Hepatocyte (in vitro differentiated cells): ENCODE measurements at regions not wholly inside any gene's neighbourhood (a gene's known extent, or its start where the extent isn't known, plus 50 kb on each side); places are given as distances from the start of the nearest gene placed in this dataset.
"Not testable (repeated sequence)": the region's sequence is repeated elsewhere in the genome, so short reads cannot be mapped to it uniquely, and the experiment has no call there.

Experiments used
- DNase-seq: peaks from one replicate; pipeline ENCODE4 v3.0.0-alpha.2; 2016; ENCODE audit warnings: low spot score
- H2AFZ ChIP-seq: fragments of 200-600 bp; sonication (generic); 2 replicates; pipeline ENCODE4 v1.6.0; 2016; ENCODE audit warnings: antibody characterized with exemption, mild to moderate bottlenecking
- H3K27ac ChIP-seq: fragments of 200-600 bp; sonication (generic); 2 replicates; pipeline ENCODE4 v1.5.1; 2016; ENCODE audit warnings: mild to moderate bottlenecking
- H3K27me3 ChIP-seq: fragments of 200-600 bp; sonication (generic); 2 replicates; pipeline ENCODE4 v1.6.1; 2016
- H3K36me3 ChIP-seq: fragments of 200-600 bp; sonication (generic); replicated peaks from 2 replicates; pipeline ENCODE4 v1.5.1; 2016; ENCODE audit warnings: low read depth; ENCODE audit not compliant: insufficient read depth
- H3K4me1 ChIP-seq: fragments of 200-600 bp; sonication (generic); 2 replicates; pipeline ENCODE4 v1.5.1; 2016; ENCODE audit warnings: mild to moderate bottlenecking, moderate library complexity; ENCODE audit not compliant: insufficient read depth
- H3K4me2 ChIP-seq: fragments of 200-600 bp; sonication (generic); 2 replicates; pipeline ENCODE4 v1.6.0; 2016
- H3K4me3 ChIP-seq: fragments of 200-600 bp; sonication (generic); 2 replicates; pipeline ENCODE4 v1.5.1; 2016; ENCODE audit warnings: mild to moderate bottlenecking
- H3K79me2 ChIP-seq: fragments of 200-600 bp; sonication (generic); 2 replicates; pipeline ENCODE4 v1.6.0; 2017; ENCODE audit warnings: mild to moderate bottlenecking
- H3K9me2 ChIP-seq: fragments of 200-600 bp; sonication (generic); replicated peaks from 2 replicates; pipeline ENCODE4 v1.6.0; 2017; ENCODE audit warnings: mild to moderate bottlenecking; ENCODE audit not compliant: insufficient read depth
- H3K9me3 ChIP-seq: fragments of 200-600 bp; sonication (generic); 2 replicates; pipeline ENCODE4 v1.5.1; 2016; ENCODE audit warnings: low read depth, mild to moderate bottlenecking
- H4K20me1 ChIP-seq: fragments of 200-600 bp; sonication (generic); 2 replicates; pipeline ENCODE4 v1.6.0; 2016; ENCODE audit warnings: mild to moderate bottlenecking; ENCODE audit not compliant: insufficient read depth, poor library complexity, severe bottlenecking
- EZH2 ChIP-seq: fragments of 200-600 bp; sonication (generic); IDR thresholded peaks from 2 replicates; pipeline ENCODE4 v1.6.1; 2016; ENCODE audit warnings: antibody characterized with exemption, mild to moderate bottlenecking, borderline replicate concordance
- EZH2phosphoT487 ChIP-seq: fragments of 200-600 bp; sonication (generic); IDR thresholded peaks from one replicate; pipeline ENCODE4 v1.6.1; 2018; ENCODE audit warnings: antibody characterized with exemption, mild to moderate bottlenecking, low read depth, moderate library complexity; ENCODE audit not compliant: unreplicated experiment, severe bottlenecking
- WGBS: methylation state at CpG from one replicate; pipeline ENCODE4 v1.1.6; 2016; ENCODE audit warnings: low lambda C conversion rate; ENCODE audit errors: missing lambda C conversion rate; 5-methylcytosine and 5-hydroxymethylcytosine counted together
- TF ChIP-seq, protein P1 (sequence below): fragments of 200-600 bp; sonication (generic); IDR thresholded peaks from 2 replicates; pipeline ENCODE4 v1.5.1; 2016; ENCODE audit warnings: antibody characterized with exemption, mild to moderate bottlenecking; ENCODE audit not compliant: poor library complexity

DNA sequence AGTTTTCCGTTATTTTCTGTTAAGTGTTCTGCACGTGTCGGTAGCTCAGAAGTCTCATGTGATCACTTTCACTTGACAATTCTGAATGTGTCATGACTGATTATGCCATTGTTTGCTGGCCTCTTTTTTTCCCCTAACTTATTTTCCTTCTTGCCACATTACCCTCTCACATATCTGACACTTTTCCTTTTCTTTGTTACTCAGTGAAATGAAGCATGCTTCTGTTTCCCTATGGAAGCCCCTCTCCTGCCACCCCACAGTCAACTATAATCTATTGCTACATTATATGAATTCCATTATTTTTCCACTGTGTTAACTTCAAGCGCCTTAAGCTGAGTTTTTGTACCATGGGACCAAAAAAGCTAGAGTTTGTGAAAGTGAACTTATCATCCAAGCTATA is 531.6 kb upstream of the HS3ST5 start:
- DNase-seq = no peak
- no peaks in the 10 kb centered on the region for H3K27me3 ChIP-seq
- H3K79me2 ChIP-seq = no peaks in the 10 kb centered on the region
- TF ChIP-seq EZH2 = no peak
- TF ChIP-seq EZH2phosphoT487 = no peak
- TF ChIP-seq, protein P1, sequence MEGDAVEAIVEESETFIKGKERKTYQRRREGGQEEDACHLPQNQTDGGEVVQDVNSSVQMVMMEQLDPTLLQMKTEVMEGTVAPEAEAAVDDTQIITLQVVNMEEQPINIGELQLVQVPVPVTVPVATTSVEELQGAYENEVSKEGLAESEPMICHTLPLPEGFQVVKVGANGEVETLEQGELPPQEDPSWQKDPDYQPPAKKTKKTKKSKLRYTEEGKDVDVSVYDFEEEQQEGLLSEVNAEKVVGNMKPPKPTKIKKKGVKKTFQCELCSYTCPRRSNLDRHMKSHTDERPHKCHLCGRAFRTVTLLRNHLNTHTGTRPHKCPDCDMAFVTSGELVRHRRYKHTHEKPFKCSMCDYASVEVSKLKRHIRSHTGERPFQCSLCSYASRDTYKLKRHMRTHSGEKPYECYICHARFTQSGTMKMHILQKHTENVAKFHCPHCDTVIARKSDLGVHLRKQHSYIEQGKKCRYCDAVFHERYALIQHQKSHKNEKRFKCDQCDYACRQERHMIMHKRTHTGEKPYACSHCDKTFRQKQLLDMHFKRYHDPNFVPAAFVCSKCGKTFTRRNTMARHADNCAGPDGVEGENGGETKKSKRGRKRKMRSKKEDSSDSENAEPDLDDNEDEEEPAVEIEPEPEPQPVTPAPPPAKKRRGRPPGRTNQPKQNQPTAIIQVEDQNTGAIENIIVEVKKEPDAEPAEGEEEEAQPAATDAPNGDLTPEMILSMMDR = no peak
- H3K4me2 ChIP-seq = no peak overlapping the region
- no peaks in the 10 kb centered on the region for H3K9me2 ChIP-seq
- no peaks in the 10 kb centered on the region for H3K4me1 ChIP-seq
- no peak overlapping the region for H3K4me3 ChIP-seq
- H3K27ac ChIP-seq = no peak overlapping the region
- 91% methylated on average over 4 of the region's 4 CpGs for WGBS
- no peaks in the 10 kb centered on the region for H3K36me3 ChIP-seq
- H2AFZ ChIP-seq = no peak overlapping the region
- H4K20me1 ChIP-seq = no peaks in the 10 kb centered on the region
- no peaks in the 10 kb centered on the region for H3K9me3 ChIP-seq

DNA sequence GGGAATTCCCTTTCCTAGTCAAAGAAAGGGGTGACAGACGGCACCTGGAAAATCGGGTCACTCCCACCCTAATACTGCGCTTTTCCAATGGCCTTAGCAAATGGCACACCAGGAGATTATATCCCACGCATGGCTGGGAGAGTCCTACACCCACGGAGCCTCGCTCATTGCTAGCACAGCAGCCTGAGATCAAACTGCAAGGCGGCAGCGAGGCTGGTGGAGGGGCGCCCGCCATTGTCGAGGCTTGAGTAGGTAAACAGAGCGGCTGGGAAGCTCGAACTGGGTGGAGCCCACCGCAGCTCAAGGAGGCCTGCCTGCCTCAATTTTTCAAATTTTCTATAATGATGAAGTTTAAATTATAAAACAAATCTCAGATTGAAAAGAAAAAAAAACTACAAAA is 522.7 kb upstream of the HS3ST5 start:
- not testable (repeated sequence) for H3K4me3 ChIP-seq, H3K9me3 ChIP-seq, H3K4me1 ChIP-seq, H3K36me3 ChIP-seq, H3K27ac ChIP-seq, H3K9me2 ChIP-seq, DNase-seq, H3K27me3 ChIP-seq, H2AFZ ChIP-seq, H3K4me2 ChIP-seq, H3K79me2 ChIP-seq, H4K20me1 ChIP-seq
- WGBS = 91% methylated on average over 14 of the region's 14 CpGs

DNA sequence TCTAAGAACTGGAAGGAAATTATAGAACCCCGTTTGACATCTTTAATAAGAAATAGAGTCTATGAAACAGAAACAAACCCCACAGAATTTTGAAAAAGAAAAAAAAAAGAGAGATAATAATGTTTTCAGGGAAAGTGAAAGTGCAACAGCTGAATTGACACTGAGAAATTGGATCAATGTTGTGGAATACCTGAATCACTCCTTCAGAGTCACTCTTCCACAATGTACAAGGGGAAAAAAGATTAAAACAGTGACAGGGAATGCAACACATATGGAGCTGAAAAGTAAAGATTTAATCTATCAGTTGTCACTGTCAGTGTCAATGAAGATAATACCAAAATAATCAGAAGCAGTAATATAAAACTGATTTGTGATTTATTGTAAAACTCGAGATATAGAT is 520.8 kb upstream of the HS3ST5 start:
- Histone ChIP-seq H3K9me3 (no peaks in the 10 kb centered on the region), H3K9me2 (no peaks in the 10 kb centered on the region), H3K27me3 (no peaks in the 10 kb centered on the region), H3K36me3 (no peaks in the 10 kb centered on the region), H3K4me3 (no peak overlapping the region), H3K4me2 (no peak overlapping the region), H3K79me2 (no peaks in the 10 kb centered on the region), H3K27ac (no peak overlapping the region), H4K20me1 (no peaks in the 10 kb centered on the region), H2AFZ (no peak overlapping the region), H3K4me1 (no peaks in the 10 kb centered on the region)
- WGBS = 87% methylated on average over 2 of the region's 2 CpGs
- TF ChIP-seq EZH2phosphoT487 (no peak), EZH2 (no peak)
- TF ChIP-seq, protein P1 = no peak
- no peak for DNase-seq

DNA sequence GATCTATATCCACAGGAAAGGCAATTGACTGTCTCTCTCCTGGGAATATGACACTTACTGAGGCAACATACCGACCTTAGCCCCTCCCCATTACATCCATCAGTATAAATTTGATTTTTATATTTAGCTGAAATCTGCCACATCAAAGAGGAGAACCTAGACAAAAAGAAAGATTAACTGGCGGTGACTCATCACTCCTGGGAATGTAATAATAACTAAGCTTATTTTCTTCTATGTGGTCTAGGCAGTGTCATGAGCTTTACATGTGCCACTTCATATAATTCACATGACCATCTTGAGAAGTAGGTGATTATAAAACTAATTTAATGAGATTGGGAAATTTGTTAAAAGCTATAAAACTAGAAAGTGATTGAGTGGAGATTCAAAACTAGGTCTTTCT is 520.0 kb upstream of the HS3ST5 start:
- Histone ChIP-seq H3K79me2 (no peaks in the 10 kb centered on the region), H3K27me3 (no peaks in the 10 kb centered on the region), H3K4me1 (no peaks in the 10 kb centered on the region), H3K9me3 (no peaks in the 10 kb centered on the region), H3K9me2 (no peaks in the 10 kb centered on the region), H4K20me1 (no peaks in the 10 kb centered on the region), H2AFZ (no peak overlapping the region), H3K36me3 (no peaks in the 10 kb centered on the region), H3K4me3 (no peak overlapping the region), H3K27ac (no peak overlapping the region), H3K4me2 (no peak overlapping the region)
- TF ChIP-seq EZH2phosphoT487 = no peak
- TF ChIP-seq, protein P1 = no peak
- TF ChIP-seq EZH2 = no peak
- DNase-seq = no peak
- WGBS = 77% methylated on average over 2 of the region's 2 CpGs
